Neural progenitor cell (in vitro differentiated cells): ENCODE measurements at regions not wholly inside any gene's neighbourhood (a gene's known extent, or its start where the extent isn't known, plus 50 kb on each side); places are given as distances from the start of the nearest gene placed in this dataset.

Experiments used
- EZH2 ChIP-seq: fragments of 200-600 bp; sonication (generic); IDR thresholded peaks from 2 replicates; pipeline ENCODE4 v1.6.1; 2017; ENCODE audit warnings: antibody characterized with exemption, mild to moderate bottlenecking, moderate library complexity
- TF ChIP-seq, protein P1 (sequence below): fragments of 200-600 bp; sonication (generic); IDR thresholded peaks from 2 replicates; pipeline ENCODE4 v1.5.1; 2017; ENCODE audit warnings: antibody characterized with exemption, mild to moderate bottlenecking

DNA sequence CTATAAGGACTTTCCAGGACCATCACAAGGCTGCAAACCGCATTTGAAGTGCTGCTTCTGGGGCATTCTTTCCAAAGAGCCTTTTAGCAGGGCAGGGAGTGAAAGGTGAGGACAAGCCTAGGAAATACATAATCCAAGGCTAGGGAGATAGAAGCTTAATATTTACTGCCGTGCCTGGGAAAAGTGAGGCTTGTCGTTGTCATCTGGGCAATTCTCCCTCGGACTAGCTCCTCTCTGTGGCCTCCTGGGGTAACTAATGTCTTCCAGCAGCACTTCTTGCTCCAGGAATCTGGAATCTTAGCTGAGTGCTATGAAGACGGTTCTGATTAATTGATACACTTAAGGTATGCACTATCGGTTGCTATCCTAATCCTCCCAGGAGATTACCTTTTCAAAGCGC is 69.3 kb upstream of the ATL2 start:
- TF ChIP-seq, protein P1, sequence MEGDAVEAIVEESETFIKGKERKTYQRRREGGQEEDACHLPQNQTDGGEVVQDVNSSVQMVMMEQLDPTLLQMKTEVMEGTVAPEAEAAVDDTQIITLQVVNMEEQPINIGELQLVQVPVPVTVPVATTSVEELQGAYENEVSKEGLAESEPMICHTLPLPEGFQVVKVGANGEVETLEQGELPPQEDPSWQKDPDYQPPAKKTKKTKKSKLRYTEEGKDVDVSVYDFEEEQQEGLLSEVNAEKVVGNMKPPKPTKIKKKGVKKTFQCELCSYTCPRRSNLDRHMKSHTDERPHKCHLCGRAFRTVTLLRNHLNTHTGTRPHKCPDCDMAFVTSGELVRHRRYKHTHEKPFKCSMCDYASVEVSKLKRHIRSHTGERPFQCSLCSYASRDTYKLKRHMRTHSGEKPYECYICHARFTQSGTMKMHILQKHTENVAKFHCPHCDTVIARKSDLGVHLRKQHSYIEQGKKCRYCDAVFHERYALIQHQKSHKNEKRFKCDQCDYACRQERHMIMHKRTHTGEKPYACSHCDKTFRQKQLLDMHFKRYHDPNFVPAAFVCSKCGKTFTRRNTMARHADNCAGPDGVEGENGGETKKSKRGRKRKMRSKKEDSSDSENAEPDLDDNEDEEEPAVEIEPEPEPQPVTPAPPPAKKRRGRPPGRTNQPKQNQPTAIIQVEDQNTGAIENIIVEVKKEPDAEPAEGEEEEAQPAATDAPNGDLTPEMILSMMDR, result no peak
- TF ChIP-seq EZH2, result no peak
